Ovary (tissue), 3 donors: ENCODE measurements at regions not wholly inside any gene's neighbourhood (a gene's known extent, or its start where the extent isn't known, plus 50 kb on each side); places are given as distances from the start of the nearest gene placed in this dataset.

Experiments
- CTCF ChIP-seq, 3 donors: fragments of 450-650 bp in 2 of 3; fragments of 200-600 bp in 1 of 3; IDR thresholded peaks; one replicate each; pipeline versions ENCODE4 v1.5.1 to v1.8.0; 2016 to 2022; ENCODE audit warnings: antibody characterized with exemption in 3 of 3, mild to moderate bottlenecking in 1 of 3
- EP300 ChIP-seq: sonication (generic); formaldehyde crosslinking; IDR thresholded peaks from one replicate; pipeline ENCODE4 v1.6.1; 2017; ENCODE audit warnings: antibody characterized with exemption
- POLR2A ChIP-seq: fragments of 450-650 bp; IDR thresholded peaks from one replicate; pipeline ENCODE4 v1.6.1; 2017; ENCODE audit warnings: antibody characterized with exemption, mild to moderate bottlenecking, moderate library complexity
- donor health status: DM: no; HTN: no; CAD: no.

DNA sequence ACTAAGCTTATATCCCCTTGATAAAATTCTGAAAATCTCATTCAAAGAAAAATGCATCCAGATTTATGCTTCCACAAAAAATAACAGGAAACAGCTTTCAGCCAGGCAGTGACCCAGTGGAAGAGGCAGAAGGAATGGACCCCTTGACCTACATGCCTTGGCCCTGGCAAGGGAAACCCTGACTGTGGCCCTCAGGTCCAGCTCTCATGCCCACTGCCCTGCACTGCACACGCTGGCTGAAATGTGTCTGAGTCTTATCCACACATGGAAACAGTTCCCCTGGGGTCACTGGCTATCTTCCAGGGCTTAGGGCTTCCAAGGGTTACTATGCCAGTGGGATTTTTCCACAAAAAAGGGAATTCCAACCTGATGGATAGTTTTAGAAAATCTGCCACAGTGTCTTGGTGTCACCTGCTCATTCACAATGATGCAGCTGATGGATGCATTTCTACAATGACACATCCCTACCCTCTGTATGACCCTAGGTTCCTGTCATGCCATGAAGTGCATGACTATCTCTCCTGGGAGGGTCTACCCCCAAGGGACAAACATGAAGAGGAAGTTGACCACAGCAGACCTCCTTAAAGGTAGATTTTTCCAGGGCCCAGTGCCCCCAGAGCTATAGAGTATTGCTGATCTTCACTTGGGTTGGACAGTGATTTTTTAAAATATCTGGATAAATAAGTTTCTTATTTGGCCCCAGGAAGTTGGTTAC is 121.9 kb upstream of the CD93 start:
- TF ChIP-seq CTCF (IDR thresholded peaks at IDR 0.05) (no peak), EP300 (no peak), POLR2A (no peak)
